ENCODE measurements at regions not wholly inside any gene's neighbourhood (a gene's known extent, or its start where the extent isn't known, plus 50 kb on each side); places are given as distances from the start of the nearest gene placed in this dataset.

DNA sequence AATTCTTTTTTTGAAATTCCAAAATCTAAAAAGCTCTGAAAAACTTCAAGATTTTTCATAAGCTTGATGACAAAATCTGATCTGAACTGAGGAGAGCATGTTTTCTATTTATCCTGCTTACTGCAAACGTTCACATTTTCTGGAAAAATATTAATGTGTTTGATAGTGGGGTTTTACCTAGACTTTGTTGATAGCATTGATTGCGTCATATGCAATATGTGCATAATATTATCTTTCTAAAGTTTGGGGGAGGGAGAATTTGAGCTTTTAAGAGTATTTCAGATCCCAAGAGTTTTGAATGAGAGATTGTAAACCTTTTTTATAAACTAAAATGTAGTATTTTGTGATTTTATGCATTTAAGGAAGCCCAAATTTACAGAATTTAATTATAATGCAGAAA, 62.8 kb upstream of the CDH6 start:
- Histone ChIP-seq H3K79me2 (ENCODE audit: control insufficient read depth in 1 of 2, insufficient read depth in 2 of 2, low read length in 2 of 2) (no peaks in the 10 kb centered on the region), H3K4me1 (replicated peaks in 1 of 4; ENCODE audit: control insufficient read depth in 3 of 4, insufficient read depth in 4 of 4, low read length in 3 of 4) (no peaks in the 10 kb centered on the region), H4K8ac (ENCODE audit: extremely low read depth, insufficient read depth, low read length) (no peak overlapping the region), H3K36me3 (ENCODE audit: control insufficient read depth in 2 of 4, insufficient read depth in 4 of 4, low read length in 3 of 4) (no peaks in the 10 kb centered on the region), H3K4ac (replicated peaks; ENCODE audit: insufficient read length, low read depth, low read length) (no peak overlapping the region), H2AFZ (ENCODE audit: low read length) (no peak overlapping the region), H2BK12ac (ENCODE audit: low read depth, low read length) (no peak overlapping the region), H3K23ac (ENCODE audit: insufficient read length) (no peak overlapping the region), H3K23me2 (ENCODE audit: low read depth, low read length) (no peaks in the 10 kb centered on the region), H3K79me1 (ENCODE audit: low read depth, low read length) (no peaks in the 10 kb centered on the region), H3K9me3 (ENCODE audit: insufficient read depth in 2 of 2, low read depth in 1 of 2, low read length in 1 of 2) (no peaks in the 10 kb centered on the region), H3K27me3 (replicated peaks in 1 of 4; ENCODE audit: control insufficient read depth in 3 of 4, extremely low read depth in 1 of 4, insufficient read depth in 3 of 4, low read length in 3 of 4) (peaks cover 0 to 1% (median 0%) of the 10 kb centered on the region in 4 experiments; a peak in 1 of 7 replicates), H4K5ac (ENCODE audit: insufficient read length, low read depth, low read length) (no peak overlapping the region), H3K27ac (ENCODE audit: low read depth, low read length) (no peak overlapping the region), H2BK20ac (ENCODE audit: low read length) (no peak overlapping the region), H2AK5ac (ENCODE audit: low read depth, low read length) (no peak overlapping the region), H4K20me1 (replicated peaks in 1 of 2; ENCODE audit: control insufficient read depth in 1 of 2, insufficient read depth in 2 of 2, low read length in 2 of 2) (no peaks in the 10 kb centered on the region), H4K91ac (replicated peaks; ENCODE audit: insufficient read length, low read length) (no peak overlapping the region), H3K4me3 (ENCODE audit: extremely low read depth in 1 of 4, insufficient read depth in 2 of 4, low read depth in 3 of 4, low read length in 4 of 4) (no peak overlapping the region), H2BK15ac (ENCODE audit: low read length) (no peak overlapping the region), H3K18ac (ENCODE audit: extremely low read depth, low read length) (no peak overlapping the region), H3K14ac (ENCODE audit: insufficient read length) (no peak overlapping the region), H3K9ac (replicated peaks in 1 of 4; ENCODE audit: extremely low read depth in 1 of 4, low read depth in 3 of 4, low read length in 3 of 4) (no peak overlapping the region), H3K4me2 (ENCODE audit: insufficient read depth in 1 of 2, low read depth in 2 of 2, low read length in 2 of 2) (no peak overlapping the region), H2BK120ac (replicated peaks; ENCODE audit: low read depth, low read length) (no peak overlapping the region), H2BK5ac (ENCODE audit: low read depth, low read length) (no peak overlapping the region), H3K56ac (replicated peaks; ENCODE audit: insufficient read length, low read depth, low read length) (no peak overlapping the region)
- DNase-seq (ENCODE audit: low read depth in 1 of 2, low spot score in 2 of 2) = no peak
- POLR2A ChIA-PET (ENCODE audit: partially characterized antibody) = no interaction called here
- 93% methylated on average over 2 of the region's 2 CpGs; no CpG with 5 or more reads in 1 of the 2 experiments for WGBS, 2 experiments (ENCODE audit: extremely low coverage in 1 of 2, insufficient coverage in 1 of 2, insufficient read length in 1 of 2, insufficient replicate concordance in 2 of 2, low coverage in 1 of 2, low lambda C conversion rate in 2 of 2, missing lambda C conversion rate in 1 of 2)
- peak; percentile 66; the same call in 1 of the 2 replicates for TF ChIP-seq CEBPB (IDR thresholded peaks at IDR 0.05; ENCODE audit: low read depth, low read length)
- TF ChIP-seq POLR2AphosphoS5 (IDR thresholded peaks at IDR 0.05; ENCODE audit: low read depth, low read length) = no peak
- CTCF ChIA-PET (ENCODE audit: partially characterized antibody) = no interaction called here
- no peak for FAIRE-seq

Measured in H1 (cell line).